Astrocyte (in vitro differentiated cells and primary cell): ENCODE measurements at regions not wholly inside any gene's neighbourhood (a gene's known extent, or its start where the extent isn't known, plus 50 kb on each side); places are given as distances from the start of the nearest gene placed in this dataset.

Source experiments
- CTCF ChIP-seq: IDR thresholded peaks from 2 replicates; pipeline ENCODE4 v1.5.1; 2011; ENCODE audit warnings: low read depth, mild to moderate bottlenecking, inconsistent platforms, low read length, moderate library complexity; ENCODE audit not compliant: insufficient read depth
- EZH2 ChIP-seq: IDR thresholded peaks from 2 replicates; pipeline ENCODE4 v1.6.1; 2012; ENCODE audit warnings: mild to moderate bottlenecking, low read length, inconsistent platforms; ENCODE audit not compliant: insufficient read depth

- TF ChIP-seq CTCF (no peak), EZH2 (no peak)
These were observed 69.2 kb upstream of the DUSP22 start for GRCh38 chr6:223136-223535.
